ENCODE measurements at regions not wholly inside any gene's neighbourhood (a gene's known extent, or its start where the extent isn't known, plus 50 kb on each side); places are given as distances from the start of the nearest gene placed in this dataset.

GRCh38 chr20:22447447-22447778 is 137.0 kb downstream of the FOXA2 start (continued):
- TF ChIP-seq ZNF592 (IDR thresholded peaks at IDR 0.05) (no peak), BCOR (IDR thresholded peaks at IDR 0.05) (no peak), ZC3H8 (IDR thresholded peaks at IDR 0.05) (no peak), ZBTB1 (CRISPR knock-in tag; IDR thresholded peaks at IDR 0.05; ENCODE audit: borderline replicate concordance, low read depth) (no peak), TAL1 (IDR thresholded peaks at IDR 0.05) (no peak), MCM5 (IDR thresholded peaks at IDR 0.05; ENCODE audit: low read depth) (no peak), RBM22 (IDR thresholded peaks at IDR 0.05; ENCODE audit: low read depth, low read length, poor library complexity, severe bottlenecking) (no peak), RBM25 (IDR thresholded peaks at IDR 0.05; ENCODE audit: low read depth, low read length, severe bottlenecking) (no peak), MGA (IDR thresholded peaks at IDR 0.05) (no peak), ZBTB43 (CRISPR knock-in tag; IDR thresholded peaks at IDR 0.05) (no peak), CHD2 (IDR thresholded peaks at IDR 0.05; ENCODE audit: low read depth, low read length) (no peak)

Data from K562 (cell line).